Transverse colon (tissue), 4 donors: ENCODE measurements at regions not wholly inside any gene's neighbourhood (a gene's known extent, or its start where the extent isn't known, plus 50 kb on each side); places are given as distances from the start of the nearest gene placed in this dataset.

Experiments used
- CTCF ChIP-seq, 5 experiments: fragments of 200-600 bp in 3 of 5; fragments of 450-650 bp in 2 of 5; sonication (generic) in 3 of 5; IDR thresholded peaks; 1 replicate in 2 of 5; 2 replicates in 3 of 5; pipeline ENCODE4 v1.5.1; 2016 to 2017; ENCODE audit warnings: antibody characterized with exemption in 5 of 5, inconsistent platforms in 3 of 5, mild to moderate bottlenecking in 2 of 5, moderate library complexity in 1 of 5
- POLR2A ChIP-seq: fragments of 450-650 bp; IDR thresholded peaks from one replicate; pipeline ENCODE4 v1.6.1; 2016; ENCODE audit warnings: antibody characterized with exemption, mild to moderate bottlenecking, moderate library complexity
- POLR2AphosphoS5 ChIP-seq, 3 donors: sonication (generic); formaldehyde crosslinking; IDR thresholded peaks; one replicate each; pipeline ENCODE4 v1.6.1; 2016; ENCODE audit warnings: antibody characterized with exemption in 3 of 3

GRCh38 chr5:4208996-4209395 lies 613.4 kb downstream of the IRX1 start:
- no peak for TF ChIP-seq CTCF (IDR thresholded peaks at IDR 0.05)
- TF ChIP-seq POLR2A, result no peak
- TF ChIP-seq POLR2AphosphoS5 (IDR thresholded peaks at IDR 0.05), result no peak
